NCI-H226 (cell line): ENCODE measurements at regions not wholly inside any gene's neighbourhood (a gene's known extent, or its start where the extent isn't known, plus 50 kb on each side); places are given as distances from the start of the nearest gene placed in this dataset.
"Not testable (repeated sequence)": the region's sequence is repeated elsewhere in the genome, so short reads cannot be mapped to it uniquely, and the experiment has no call there.

Source experiments
- DNase-seq: peaks from one replicate; pipeline ENCODE4 v3.0.0-alpha.2; 2015

- no peak for DNase-seq
Observed at GRCh38 chr5:29548262-29548661, 1645.2 kb upstream of the CDH6 start.

GRCh38 chr5:29547236-29547865 lies 1646.1 kb upstream of the CDH6 start:
- DNase-seq, result no peak

DNA sequence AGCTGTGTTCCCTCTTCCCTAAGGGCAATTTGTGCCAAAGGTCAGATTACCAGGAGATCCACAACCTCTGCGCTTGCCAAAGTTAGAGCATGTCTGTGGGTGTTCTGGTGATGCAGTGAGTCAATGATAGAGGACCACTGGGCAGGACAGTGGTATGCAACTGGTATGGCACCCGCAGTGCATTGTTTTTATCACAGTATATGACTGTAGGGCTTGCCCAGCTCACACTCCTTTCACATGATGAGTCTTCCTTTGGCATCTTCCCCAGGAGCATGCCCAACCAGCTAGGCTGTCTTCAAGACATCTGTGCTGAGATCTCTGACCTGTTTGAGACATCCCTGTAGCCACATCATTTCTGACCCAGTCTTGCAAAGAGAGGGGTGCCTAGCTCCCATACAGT lies 1650.0 kb upstream of the CDH6 start:
- peak; percentile 65 for DNase-seq

- no peak for DNase-seq
Observed at GRCh38 chr5:29524227-29524626, 1669.3 kb upstream of the CDH6 start.

- DNase-seq, result no peak
Observed at GRCh38 chr5:29518176-29518575, 1675.3 kb upstream of the CDH6 start.

- no peak for DNase-seq
Observed at GRCh38 chr5:29516224-29516623, 1677.3 kb upstream of the CDH6 start.

GRCh38 chr5:29508131-29508530 lies 1685.4 kb upstream of the CDH6 start:
- DNase-seq, result no peak

DNA sequence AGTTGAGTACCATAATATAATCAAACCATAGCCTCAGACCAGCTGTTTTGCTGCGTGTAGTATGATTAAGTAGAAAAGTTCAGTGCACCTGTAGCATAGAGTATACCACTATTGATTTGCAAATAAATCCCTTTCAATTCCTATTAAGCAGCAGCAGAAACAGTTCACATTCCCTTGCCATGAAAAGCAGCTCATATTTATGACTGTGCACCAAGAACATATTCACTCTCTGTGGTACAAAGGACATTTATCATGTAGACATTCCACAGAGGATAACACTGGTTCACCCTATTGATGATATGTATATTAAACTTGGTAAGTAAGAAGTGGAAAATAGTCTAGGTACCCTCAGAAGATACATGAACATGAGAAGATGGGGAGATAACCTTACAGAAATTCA lies 1689.1 kb upstream of the CDH6 start:
- DNase-seq, result no peak

- DNase-seq, result no peak
Observed at GRCh38 chr5:29498860-29499259, 1694.6 kb upstream of the CDH6 start.

- no peak for DNase-seq
Observed at GRCh38 chr5:29498412-29498811, 1695.1 kb upstream of the CDH6 start.

DNA sequence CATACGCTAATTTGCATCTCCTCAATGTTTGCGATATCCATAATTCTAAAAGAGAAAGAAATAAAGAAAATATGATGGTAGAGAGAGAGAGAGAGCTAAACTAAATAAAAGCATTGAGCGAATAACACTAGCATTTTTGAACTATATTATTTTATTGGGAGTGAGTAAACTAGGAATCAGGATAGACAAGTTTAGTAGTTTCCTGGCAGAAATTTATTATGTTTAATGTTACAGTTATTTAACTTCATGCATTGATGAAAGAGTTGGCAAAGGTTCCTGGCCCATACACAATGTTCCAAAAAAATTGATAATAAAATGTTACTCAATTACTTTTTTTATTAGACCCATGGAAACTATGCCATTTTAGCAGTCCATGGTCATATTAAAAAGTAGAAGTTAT lies 1708.2 kb upstream of the CDH6 start:
- DNase-seq, result no peak

GRCh38 chr5:29469581-29469980 lies 1723.9 kb upstream of the CDH6 start:
- DNase-seq, result no peak

- DNase-seq, result no peak
Observed at GRCh38 chr5:29462241-29462640, 1731.2 kb upstream of the CDH6 start.

GRCh38 chr5:29460971-29461559 lies 1732.4 kb upstream of the CDH6 start:
- no peak for DNase-seq

- DNase-seq, result not testable (repeated sequence)
Observed at GRCh38 chr5:29451004-29451403, 1742.5 kb upstream of the CDH6 start.

DNA sequence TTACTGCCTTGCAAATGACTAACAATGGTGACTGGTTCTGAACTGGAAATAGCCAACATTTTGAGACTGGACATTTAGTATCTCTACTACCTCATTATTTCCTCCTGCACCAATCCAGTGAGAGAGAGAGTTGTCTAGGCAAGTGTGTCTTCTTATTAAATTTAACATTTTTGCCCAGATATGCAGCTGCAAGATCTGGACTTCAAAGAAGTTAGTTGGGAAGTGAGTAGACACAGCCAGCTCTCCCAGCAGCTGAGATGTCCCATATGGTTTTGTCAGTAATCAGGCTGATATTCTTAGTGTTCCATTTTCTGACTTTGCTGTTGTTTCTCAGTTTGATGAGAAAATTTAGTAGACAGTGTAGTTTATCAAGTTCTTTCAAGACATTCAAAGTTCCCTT lies 1778.8 kb upstream of the CDH6 start:
- no peak for DNase-seq

DNA sequence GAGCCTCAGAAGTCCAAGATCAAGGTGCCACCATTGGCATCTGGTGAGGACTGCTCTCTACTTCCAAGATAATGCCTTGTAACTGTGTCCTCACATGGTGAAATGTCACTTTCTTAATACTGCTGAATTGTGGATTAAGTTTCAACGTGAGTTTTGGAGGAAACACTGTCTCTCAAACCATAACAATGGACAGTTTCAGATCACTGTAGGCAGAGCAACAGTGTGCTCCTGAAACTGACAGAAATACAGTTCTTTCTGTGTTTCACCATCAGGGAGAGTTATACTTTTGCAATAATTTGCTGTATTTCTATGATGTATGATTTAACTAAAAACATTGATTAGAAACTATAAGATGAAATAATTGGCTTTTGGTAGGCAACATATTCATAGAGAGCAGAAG lies 1780.5 kb upstream of the CDH6 start:
- DNase-seq, result no peak

- DNase-seq, result no peak
Observed at GRCh38 chr5:29402270-29402669, 1791.2 kb upstream of the CDH6 start.

- no peak for DNase-seq
Observed at GRCh38 chr5:29389993-29390392, 1803.5 kb upstream of the CDH6 start.

DNA sequence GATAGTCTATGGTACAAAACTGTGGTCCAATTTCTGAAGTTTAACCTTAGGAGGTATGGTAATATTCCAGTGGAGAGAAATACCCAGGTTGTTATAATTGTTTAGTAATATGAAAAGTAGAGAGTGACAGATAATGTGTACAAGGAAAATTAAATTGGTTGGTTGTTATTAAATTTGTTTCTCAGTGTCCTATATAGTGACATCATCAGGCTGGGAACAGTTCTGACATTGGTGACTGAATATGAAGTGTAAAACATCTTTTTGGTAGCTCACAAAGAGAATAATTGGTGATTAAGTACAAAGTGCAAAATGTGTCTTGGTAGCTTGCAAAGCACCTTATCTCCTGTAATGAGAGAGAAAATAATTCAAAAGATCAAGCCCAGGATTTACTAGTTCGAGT lies 1806.1 kb upstream of the CDH6 start:
- no peak for DNase-seq

DNA sequence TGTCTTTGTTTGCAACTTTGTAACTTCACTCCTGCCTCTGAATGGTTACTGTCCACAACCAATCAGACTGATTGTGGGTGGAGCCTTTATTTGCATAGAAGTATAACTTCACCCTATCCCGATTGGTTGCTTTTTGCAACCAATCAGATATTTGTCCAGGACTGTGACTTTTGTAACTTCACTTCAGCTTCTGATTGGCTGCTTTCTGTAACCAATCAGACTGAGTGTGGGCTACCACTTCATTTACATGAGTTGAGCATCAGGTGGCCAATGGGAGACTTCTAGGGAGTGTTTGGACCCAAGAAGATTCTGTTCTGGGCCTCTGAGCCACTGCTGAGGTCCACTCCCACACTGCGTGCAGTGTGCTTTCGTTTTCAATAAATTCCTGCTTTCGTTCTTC lies 1810.7 kb upstream of the CDH6 start:
- no peak for DNase-seq

DNA sequence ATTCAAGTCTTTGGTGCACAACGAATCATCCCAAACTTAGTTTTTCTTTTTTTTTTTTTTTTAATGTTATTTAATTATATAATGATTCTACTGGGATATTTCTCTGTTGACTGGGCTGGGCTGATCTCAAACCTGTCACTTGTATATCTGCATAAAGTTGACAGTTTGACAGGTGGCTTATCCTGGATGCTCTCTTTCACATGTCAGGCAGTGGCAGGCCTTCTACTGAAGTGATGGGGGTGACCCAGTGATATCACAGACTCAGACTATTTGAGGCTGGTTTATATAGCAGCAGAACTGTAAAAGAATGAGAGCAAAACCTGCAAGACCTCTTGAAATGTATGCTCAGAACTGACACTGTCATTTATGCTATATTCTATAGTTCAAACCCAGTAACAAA lies 1813.5 kb upstream of the CDH6 start:
- DNase-seq, result no peak

GRCh38 chr5:29379619-29380018 lies 1813.9 kb upstream of the CDH6 start:
- DNase-seq, result peak; percentile 2

GRCh38 chr5:29378104-29378503 lies 1815.4 kb upstream of the CDH6 start:
- DNase-seq, result no peak

DNA sequence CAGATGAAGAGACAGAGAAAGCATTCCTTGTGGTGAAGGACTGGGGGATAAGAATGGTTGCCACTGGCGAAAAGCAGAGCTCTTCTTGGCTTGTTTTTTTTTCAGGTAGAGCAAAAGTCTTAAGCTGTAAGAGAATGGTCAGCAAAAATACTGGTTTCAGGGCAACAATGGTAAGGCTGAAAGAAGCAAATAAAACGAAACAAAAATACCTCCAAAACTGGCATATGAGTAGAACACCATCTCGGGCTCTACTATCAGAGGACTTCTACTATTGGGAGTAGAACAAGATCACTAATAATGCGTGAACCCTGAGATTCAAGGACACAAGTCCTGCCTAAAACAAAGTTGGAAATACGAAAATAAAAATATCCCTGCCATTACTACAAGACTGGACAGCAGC lies 1823.2 kb upstream of the CDH6 start:
- no peak for DNase-seq
